ENCODE measurements at regions not wholly inside any gene's neighbourhood (a gene's known extent, or its start where the extent isn't known, plus 50 kb on each side); places are given as distances from the start of the nearest gene placed in this dataset.

- FAIRE-seq (no peak), DNase-seq (ENCODE audit: extremely low spot score, insufficient read length, low read depth) (no peak)
Measured at GRCh38 chr10:119996944-119997343, 104.4 kb downstream of the SEC23IP start.

- DNase-seq (ENCODE audit: extremely low spot score, insufficient read length, low read depth) (no peak), FAIRE-seq (no peak)
Measured at GRCh38 chr10:119997429-119997828, 104.9 kb downstream of the SEC23IP start.

- DNase-seq (ENCODE audit: extremely low spot score, insufficient read length, low read depth) (no peak), FAIRE-seq (no peak)
Measured at GRCh38 chr10:120002785-120003184, 110.3 kb downstream of the SEC23IP start.

- no peak for DNase-seq (ENCODE audit: extremely low spot score, insufficient read length, low read depth)
- no peak for FAIRE-seq
Measured at GRCh38 chr10:120005207-120006201, 113.0 kb downstream of the SEC23IP start.

GRCh38 chr10:120007261-120007660, 114.7 kb downstream of the SEC23IP start:
- no peak for FAIRE-seq
- no peak for DNase-seq (ENCODE audit: extremely low spot score, insufficient read length, low read depth)

- FAIRE-seq (no peak), DNase-seq (ENCODE audit: extremely low spot score, insufficient read length, low read depth) (no peak)
Measured at GRCh38 chr10:120011359-120012130, 119.0 kb downstream of the SEC23IP start.

- FAIRE-seq: no peak
- no peak for DNase-seq (ENCODE audit: extremely low spot score, insufficient read length, low read depth)
Measured at GRCh38 chr10:120012131-120012400, 119.5 kb downstream of the SEC23IP start.

- no peak for DNase-seq (ENCODE audit: extremely low spot score, insufficient read length, low read depth)
- no peak for FAIRE-seq
Measured at GRCh38 chr10:120012566-120012965, 120.0 kb downstream of the SEC23IP start.

- no peak for DNase-seq (ENCODE audit: extremely low spot score, insufficient read length, low read depth)
- no peak for FAIRE-seq
Measured at GRCh38 chr10:120014031-120014430, 121.5 kb downstream of the SEC23IP start.

GRCh38 chr10:120015064-120015463, 122.5 kb downstream of the SEC23IP start:
- FAIRE-seq: no peak
- DNase-seq (ENCODE audit: extremely low spot score, insufficient read length, low read depth): no peak

GRCh38 chr10:120016906-120017305, 124.4 kb downstream of the SEC23IP start:
- FAIRE-seq (no peak), DNase-seq (ENCODE audit: extremely low spot score, insufficient read length, low read depth) (no peak)

GRCh38 chr10:120017733-120018417, 125.3 kb downstream of the SEC23IP start:
- FAIRE-seq (no peak), DNase-seq (ENCODE audit: extremely low spot score, insufficient read length, low read depth) (no peak)

- no peak for FAIRE-seq
- DNase-seq (ENCODE audit: extremely low spot score, insufficient read length, low read depth): no peak
Measured at GRCh38 chr10:120018695-120019094, 126.2 kb downstream of the SEC23IP start.

GRCh38 chr10:120019568-120019967, 127.0 kb downstream of the SEC23IP start:
- DNase-seq (ENCODE audit: extremely low spot score, insufficient read length, low read depth): no peak
- no peak for FAIRE-seq

- no peak for FAIRE-seq
Measured at GRCh38 chr10:120022357-120022756, 129.8 kb downstream of the SEC23IP start.

GRCh38 chr10:120034236-120034635, 141.7 kb downstream of the SEC23IP start:
- DNase-seq (ENCODE audit: extremely low spot score, insufficient read length, low read depth) (no peak), FAIRE-seq (no peak)

More at GRCh38 chr10:120022357-120022756, 129.8 kb downstream of the SEC23IP start:
- no peak for DNase-seq (ENCODE audit: extremely low spot score, insufficient read length, low read depth)

- DNase-seq (ENCODE audit: extremely low spot score, insufficient read length, low read depth) (no peak), FAIRE-seq (no peak)
Measured at GRCh38 chr10:120039046-120039445, 146.5 kb downstream of the SEC23IP start.

- no peak for FAIRE-seq
Measured at GRCh38 chr10:120039826-120040225, 147.3 kb downstream of the SEC23IP start.

GRCh38 chr10:120041807-120042559, 149.5 kb downstream of the SEC23IP start:
- DNase-seq (ENCODE audit: extremely low spot score, insufficient read length, low read depth): no peak
- no peak for FAIRE-seq

More at GRCh38 chr10:120039826-120040225, 147.3 kb downstream of the SEC23IP start:
- DNase-seq (ENCODE audit: extremely low spot score, insufficient read length, low read depth): no peak

GRCh38 chr10:120042705-120043104, 150.2 kb downstream of the SEC23IP start:
- DNase-seq (ENCODE audit: extremely low spot score, insufficient read length, low read depth) (no peak), FAIRE-seq (no peak)
